ENCODE measurements at regions not wholly inside any gene's neighbourhood (a gene's known extent, or its start where the extent isn't known, plus 50 kb on each side); places are given as distances from the start of the nearest gene placed in this dataset.

- ATAC-seq (ENCODE audit: insufficient number of reproducible peaks, low FRiP score, low read depth) = no peak
These were observed 206.2 kb downstream of the URI1 start for GRCh38 chr19:30148039-30148790.

GRCh38 chr19:30148803-30149202, 206.8 kb downstream of the URI1 start:
- H3K4me3 ChIP-seq = no peak overlapping the region
- H3K9me3 ChIP-seq = no peaks in the 10 kb centered on the region
- H3K27ac ChIP-seq = no peak overlapping the region
- no peak for DNase-seq (ENCODE audit: low spot score)
- H3K36me3 ChIP-seq = no peaks in the 10 kb centered on the region
- H3K4me1 ChIP-seq (ENCODE audit: control insufficient read depth in 1 of 2, low read depth in 2 of 2) = no peaks in the 10 kb centered on the region
- ATAC-seq (ENCODE audit: insufficient number of reproducible peaks, low FRiP score, low read depth) = no peak
- no peak for TF ChIP-seq CTCF (IDR thresholded peaks at IDR 0.05)
- H3K27me3 ChIP-seq (replicated peaks; ENCODE audit: insufficient read depth) = no peaks in the 10 kb centered on the region

More at GRCh38 chr19:30148039-30148790, 206.2 kb downstream of the URI1 start:
- no peaks in the 10 kb centered on the region for H3K27me3 ChIP-seq (replicated peaks; ENCODE audit: insufficient read depth)
- no peak for TF ChIP-seq CTCF (IDR thresholded peaks at IDR 0.05)
- H3K9me3 ChIP-seq = no peaks in the 10 kb centered on the region
- H3K27ac ChIP-seq = no peak overlapping the region
- H3K36me3 ChIP-seq = no peaks in the 10 kb centered on the region
- H3K4me3 ChIP-seq = no peak overlapping the region
- DNase-seq (ENCODE audit: low spot score) = no peak
- no peaks in the 10 kb centered on the region for H3K4me1 ChIP-seq (ENCODE audit: control insufficient read depth in 1 of 2, low read depth in 2 of 2)

GRCh38 chr19:30149300-30149699, 207.3 kb downstream of the URI1 start:
- no peaks in the 10 kb centered on the region for H3K4me1 ChIP-seq (ENCODE audit: control insufficient read depth in 1 of 2, low read depth in 2 of 2)
- no peak for TF ChIP-seq CTCF (IDR thresholded peaks at IDR 0.05)
- no peak for ATAC-seq (ENCODE audit: insufficient number of reproducible peaks, low FRiP score, low read depth)
- H3K9me3 ChIP-seq = no peaks in the 10 kb centered on the region
- no peak overlapping the region for H3K4me3 ChIP-seq
- no peak for DNase-seq (ENCODE audit: low spot score)
- H3K27me3 ChIP-seq (replicated peaks; ENCODE audit: insufficient read depth) = no peaks in the 10 kb centered on the region
- no peak overlapping the region for H3K27ac ChIP-seq
- H3K36me3 ChIP-seq = no peaks in the 10 kb centered on the region

- Histone ChIP-seq H3K9me3 (no peaks in the 10 kb centered on the region), H3K27me3 (replicated peaks; ENCODE audit: insufficient read depth) (no peaks in the 10 kb centered on the region), H3K4me1 (ENCODE audit: control insufficient read depth in 1 of 2, low read depth in 2 of 2) (no peaks in the 10 kb centered on the region), H3K4me3 (no peak overlapping the region), H3K36me3 (no peaks in the 10 kb centered on the region), H3K27ac (no peak overlapping the region)
- DNase-seq (ENCODE audit: low spot score) = no peak
- TF ChIP-seq CTCF (IDR thresholded peaks at IDR 0.05) = no peak
- ATAC-seq (ENCODE audit: insufficient number of reproducible peaks, low FRiP score, low read depth) = no peak
These were observed 208.6 kb downstream of the URI1 start for GRCh38 chr19:30150626-30151025.

GRCh38 chr19:30151081-30151480, 209.0 kb downstream of the URI1 start:
- Histone ChIP-seq H3K36me3 (no peaks in the 10 kb centered on the region), H3K27ac (no peak overlapping the region), H3K4me1 (ENCODE audit: control insufficient read depth in 1 of 2, low read depth in 2 of 2) (no peaks in the 10 kb centered on the region), H3K4me3 (no peak overlapping the region), H3K9me3 (no peaks in the 10 kb centered on the region), H3K27me3 (replicated peaks; ENCODE audit: insufficient read depth) (no peaks in the 10 kb centered on the region)
- no peak for DNase-seq (ENCODE audit: low spot score)
- TF ChIP-seq CTCF (IDR thresholded peaks at IDR 0.05) = no peak
- ATAC-seq (ENCODE audit: insufficient number of reproducible peaks, low FRiP score, low read depth) = no peak

Data from thoracic aorta (tissue), 2 donors.